PC-3 (cell line): ENCODE measurements at regions not wholly inside any gene's neighbourhood (a gene's known extent, or its start where the extent isn't known, plus 50 kb on each side); places are given as distances from the start of the nearest gene placed in this dataset.

Source experiments
- ATAC-seq: fragments of 200-7000 bp; cut with Tn5 transposase; 2 replicates; pipeline ENCODE4 v1.9.1; 2020; ENCODE audit warnings: mild to moderate bottlenecking, moderate library complexity
- BruUV-seq: library from RNA; stranded (reverse); fragments of 400-500 nt; replicated peaks from 2 replicates; lab custom pipeline; 2021; lab: Mats Ljungman, UMichigan
- CTCF ChIA-PET: fragments of 300-600 bp; sonication (Branson Sonifier 250); formaldehyde crosslinking; loops from one replicate; lab custom pipeline; 2022; ENCODE audit warnings: antibody characterized with exemption; lab: Charles Lee
- POLR2A ChIA-PET: fragments of 300-600 bp; sonication (Branson Sonifier 250); formaldehyde crosslinking; loops from one replicate; lab custom pipeline; 2022; ENCODE audit warnings: antibody characterized with exemption; ENCODE audit not compliant: unreplicated experiment; lab: Charles Lee
- DNase-seq: peaks from one replicate; pipeline ENCODE4 v3.0.0-alpha.2; 2015
- H2AFZ ChIP-seq: fragments of 300-600 bp; sonication (generic); 2 replicates; pipeline ENCODE4 v1.6.0; 2016; ENCODE audit warnings: antibody characterized with exemption, low read length
- H3F3A ChIP-seq: fragments of 300-600 bp; sonication (generic); one replicate; pipeline ENCODE4 v1.6.0; 2017; ENCODE audit warnings: antibody characterized with exemption, low read length, control low read depth, mild to moderate bottlenecking; ENCODE audit not compliant: unreplicated experiment
- H3K27ac ChIP-seq: fragments of 300-600 bp; sonication (generic); 2 replicates; pipeline ENCODE4 v1.5.1; 2016; ENCODE audit warnings: mild to moderate bottlenecking, low read length
- H3K27me3 ChIP-seq: fragments of 300-600 bp; sonication (generic); 2 replicates; pipeline ENCODE4 v1.6.1; 2016; ENCODE audit warnings: low read length, mixed read lengths
- H3K36me3 ChIP-seq: fragments of 300-600 bp; sonication (generic); 2 replicates; pipeline ENCODE4 v1.6.1; 2016; ENCODE audit warnings: low read depth, mixed run types, low read length, mixed read lengths
- H3K4me1 ChIP-seq: fragments of 300-600 bp; sonication (generic); 2 replicates; pipeline ENCODE4 v1.5.1; 2016; ENCODE audit warnings: low read length; ENCODE audit not compliant: insufficient read depth
- H3K4me2 ChIP-seq: fragments of 300-600 bp; sonication (generic); 2 replicates; pipeline ENCODE4 v1.6.0; 2016; ENCODE audit warnings: low read length
- H3K4me3 ChIP-seq: fragments of 300-600 bp; sonication (generic); 2 replicates; pipeline ENCODE4 v1.5.1; 2016; ENCODE audit warnings: mild to moderate bottlenecking, low read length, mixed read lengths
- H3K79me2 ChIP-seq: fragments of 300-600 bp; sonication (generic); 2 replicates; pipeline ENCODE4 v1.6.1; 2017; ENCODE audit warnings: low read length, mixed read lengths
- H3K9ac ChIP-seq: fragments of 300-600 bp; sonication (generic); 2 replicates; pipeline ENCODE4 v1.6.0; 2016; ENCODE audit warnings: mild to moderate bottlenecking, low read length
- H3K9me2 ChIP-seq: fragments of 300-600 bp; sonication (generic); replicated peaks from 2 replicates; pipeline ENCODE4 v1.6.1; 2016; ENCODE audit warnings: mixed run types, low read length, mixed read lengths
- H3K9me3 ChIP-seq: fragments of 300-600 bp; sonication (generic); 2 replicates; pipeline ENCODE4 v1.6.1; 2016; ENCODE audit warnings: low read length, mixed read lengths
- H4K20me1 ChIP-seq: fragments of 300-600 bp; sonication (generic); 2 replicates; pipeline ENCODE4 v1.6.1; 2016; ENCODE audit warnings: low read length, mixed read lengths
- EZH2 ChIP-seq: fragments of 300-600 bp; sonication (generic); IDR thresholded peaks from one replicate; pipeline ENCODE4 v1.6.1; 2017; ENCODE audit warnings: antibody characterized with exemption, mild to moderate bottlenecking, low read length; ENCODE audit not compliant: unreplicated experiment
- EZH2phosphoT487 ChIP-seq: fragments of 300-600 bp; sonication (generic); IDR thresholded peaks from 2 replicates; pipeline ENCODE4 v1.6.1; 2018; ENCODE audit warnings: mild to moderate bottlenecking, antibody characterized with exemption, low read length, borderline replicate concordance
- intact Hi-C: fragments of 100-400 bp; cut with micrococcal nuclease; formaldehyde crosslinking; loops from 2 replicates; pipeline ENCODE4 v1.9.0; 2023
- TF ChIP-seq, protein P1 (sequence below): fragments of 300-600 bp; sonication (generic); conservative IDR thresholded peaks from 2 replicates; pipeline ENCODE4 v1.5.1; 2017; ENCODE audit warnings: antibody characterized with exemption, low read depth, mild to moderate bottlenecking, low read length

DNA sequence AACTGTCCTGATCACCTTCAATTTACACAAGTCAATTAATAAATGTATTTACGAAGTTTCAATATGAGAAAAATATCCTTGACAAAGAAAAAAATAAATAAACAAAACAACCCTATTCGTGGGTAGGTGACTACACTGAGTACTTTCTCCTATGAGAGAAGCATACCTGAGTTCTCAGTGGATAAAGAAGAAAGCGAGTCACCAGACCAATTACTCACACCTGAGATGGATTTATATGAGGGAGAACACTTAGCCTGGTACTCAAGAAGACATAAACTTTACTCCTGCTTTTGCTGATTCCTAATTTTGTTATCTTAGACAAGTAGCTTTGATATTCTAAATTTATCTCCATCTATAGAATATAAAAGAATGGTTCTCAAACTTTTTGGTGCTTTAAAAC lies 735.2 kb upstream of the ANO3 start:
- no peak overlapping the region for H3K27ac ChIP-seq

GRCh38 chr11:25597696-25598095 lies 734.2 kb upstream of the ANO3 start:
- H3K4me2 ChIP-seq, result no peak overlapping the region
- H3K36me3 ChIP-seq, result no peaks in the 10 kb centered on the region
- H3K9me2 ChIP-seq, result no peaks in the 10 kb centered on the region
- no peaks in the 10 kb centered on the region for H4K20me1 ChIP-seq
- ATAC-seq (no peak), DNase-seq (no peak)
- ChIA-PET POLR2A (no interaction called here), CTCF (no interaction called here)
- no peaks in the 10 kb centered on the region for H3K27me3 ChIP-seq
- H3K9ac ChIP-seq, result no peak overlapping the region
- BruUV-seq, result no TSS peak
- H3K9me3 ChIP-seq, result 0 out of 2 replicates have a peak, but pooled peaks cover 2% of the 10 kb centered on the region
- TF ChIP-seq, protein P1, sequence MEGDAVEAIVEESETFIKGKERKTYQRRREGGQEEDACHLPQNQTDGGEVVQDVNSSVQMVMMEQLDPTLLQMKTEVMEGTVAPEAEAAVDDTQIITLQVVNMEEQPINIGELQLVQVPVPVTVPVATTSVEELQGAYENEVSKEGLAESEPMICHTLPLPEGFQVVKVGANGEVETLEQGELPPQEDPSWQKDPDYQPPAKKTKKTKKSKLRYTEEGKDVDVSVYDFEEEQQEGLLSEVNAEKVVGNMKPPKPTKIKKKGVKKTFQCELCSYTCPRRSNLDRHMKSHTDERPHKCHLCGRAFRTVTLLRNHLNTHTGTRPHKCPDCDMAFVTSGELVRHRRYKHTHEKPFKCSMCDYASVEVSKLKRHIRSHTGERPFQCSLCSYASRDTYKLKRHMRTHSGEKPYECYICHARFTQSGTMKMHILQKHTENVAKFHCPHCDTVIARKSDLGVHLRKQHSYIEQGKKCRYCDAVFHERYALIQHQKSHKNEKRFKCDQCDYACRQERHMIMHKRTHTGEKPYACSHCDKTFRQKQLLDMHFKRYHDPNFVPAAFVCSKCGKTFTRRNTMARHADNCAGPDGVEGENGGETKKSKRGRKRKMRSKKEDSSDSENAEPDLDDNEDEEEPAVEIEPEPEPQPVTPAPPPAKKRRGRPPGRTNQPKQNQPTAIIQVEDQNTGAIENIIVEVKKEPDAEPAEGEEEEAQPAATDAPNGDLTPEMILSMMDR, result no peak
- TF ChIP-seq EZH2 (no peak), EZH2phosphoT487 (no peak)
- H3K4me3 ChIP-seq, result no peak overlapping the region
- no peaks in the 10 kb centered on the region for H3K4me1 ChIP-seq
- H3F3A ChIP-seq, result no peaks in the 10 kb centered on the region
- intact Hi-C loops, result no loop called here
- no peaks in the 10 kb centered on the region for H3K79me2 ChIP-seq
- no peak overlapping the region for H2AFZ ChIP-seq
- H3K27ac ChIP-seq, result no peak overlapping the region

More for the DNA sequence above, 735.2 kb upstream of the ANO3 start:
- Histone ChIP-seq H3K9me3 (0 out of 2 replicates have a peak, but pooled peaks cover 4% of the 10 kb centered on the region), H3K4me1 (no peaks in the 10 kb centered on the region), H3K36me3 (no peaks in the 10 kb centered on the region), H4K20me1 (no peaks in the 10 kb centered on the region), H3F3A (no peaks in the 10 kb centered on the region), H3K79me2 (no peaks in the 10 kb centered on the region), H3K27me3 (no peaks in the 10 kb centered on the region), H2AFZ (no peak overlapping the region), H3K9me2 (no peaks in the 10 kb centered on the region), H3K4me2 (no peak overlapping the region), H3K4me3 (no peak overlapping the region), H3K9ac (no peak overlapping the region)
- intact Hi-C loops, result no loop called here
- ATAC-seq (no peak), DNase-seq (no peak)
- BruUV-seq, result no TSS peak
- no peak for TF ChIP-seq EZH2phosphoT487
- TF ChIP-seq, protein P1, result no peak
- no peak for TF ChIP-seq EZH2
- POLR2A ChIA-PET, result no interaction called here
- CTCF ChIA-PET, result no interaction called here

DNA sequence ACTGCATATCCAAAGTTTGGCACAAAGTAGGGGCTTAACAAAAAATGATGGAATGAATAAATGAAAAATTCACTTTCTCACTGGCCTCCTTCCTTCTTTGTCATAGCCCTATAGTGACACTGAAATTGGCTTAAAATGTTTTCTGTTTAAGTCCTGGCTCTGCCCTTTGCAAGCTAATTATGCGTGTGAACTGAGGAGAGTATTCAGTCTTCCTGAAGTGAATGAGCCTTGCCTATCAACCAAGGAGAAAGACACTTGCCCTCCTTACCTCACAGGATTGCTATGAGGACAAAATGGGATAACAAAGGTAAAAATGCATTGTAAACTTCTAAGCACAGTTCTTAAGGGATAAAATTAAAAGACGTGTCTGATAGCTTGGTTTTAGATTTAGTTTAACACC lies 729.8 kb upstream of the ANO3 start:
- ATAC-seq (no peak), DNase-seq (no peak)
- Histone ChIP-seq H3K4me3 (no peak overlapping the region), H2AFZ (no peak overlapping the region), H3K27me3 (no peaks in the 10 kb centered on the region), H3F3A (no peaks in the 10 kb centered on the region), H3K79me2 (no peaks in the 10 kb centered on the region), H3K9ac (no peak overlapping the region), H3K36me3 (no peaks in the 10 kb centered on the region), H3K27ac (no peak overlapping the region), H4K20me1 (no peaks in the 10 kb centered on the region), H3K9me3 (no peaks in the 10 kb centered on the region), H3K4me2 (no peak overlapping the region), H3K9me2 (no peaks in the 10 kb centered on the region), H3K4me1 (no peaks in the 10 kb centered on the region)
- POLR2A ChIA-PET, result no interaction called here
- CTCF ChIA-PET, result no interaction called here
- BruUV-seq, result no TSS peak
- intact Hi-C loops, result no loop called here
- TF ChIP-seq EZH2 (no peak), EZH2phosphoT487 (no peak)
- TF ChIP-seq, protein P1, result no peak
